ENCODE measurements at regions not wholly inside any gene's neighbourhood (a gene's known extent, or its start where the extent isn't known, plus 50 kb on each side); places are given as distances from the start of the nearest gene placed in this dataset.

- H3K4me2 ChIP-seq: no peak overlapping the region
- H3K79me2 ChIP-seq (ENCODE audit: low read depth): no peaks in the 10 kb centered on the region
- no peaks in the 10 kb centered on the region for H4K20me1 ChIP-seq (ENCODE audit: low read depth)
- DNase-seq (ENCODE audit: low spot score): no peak
- H3K36me3 Mint-ChIP-seq: no peaks in the 10 kb centered on the region
- no peak for TF ChIP-seq CTCF (IDR thresholded peaks at IDR 0.05)
- TF ChIP-seq EZH2 (IDR thresholded peaks at IDR 0.05): no peak
- TF ChIP-seq EZH2phosphoT487 (IDR thresholded peaks at IDR 0.05): no peak
- H2AFZ ChIP-seq (replicated peaks): no peak overlapping the region
- peaks cover 5% of the 10 kb centered on the region for H3K9me3 Mint-ChIP-seq
- H3K36me3 ChIP-seq: no peaks in the 10 kb centered on the region
- H3F3A ChIP-seq (ENCODE audit: low read depth): peaks cover 2% of the 10 kb centered on the region
- no peak overlapping the region for H3K4me3 Mint-ChIP-seq
- peaks cover 12% of the 10 kb centered on the region for H3K4me1 ChIP-seq
- no peak overlapping the region for H3K27ac ChIP-seq
- H3K27ac Mint-ChIP-seq: no peak overlapping the region
- H3K9me3 ChIP-seq (ENCODE audit: low read depth): no peaks in the 10 kb centered on the region
- no peaks in the 10 kb centered on the region for H3K27me3 ChIP-seq
- peaks cover 10% of the 10 kb centered on the region for H3K27me3 Mint-ChIP-seq (ENCODE audit: insufficient read depth, low read depth)
- no peak overlapping the region for H3K4me3 ChIP-seq
- peaks cover 24% of the 10 kb centered on the region for H3K4me1 Mint-ChIP-seq
- no peak overlapping the region for H3K9ac ChIP-seq
Measured at GRCh38 chr10:118978316-118978997, 51.1 kb upstream of the NANOS1 start.

GRCh38 chr10:118978998-118979350, 50.5 kb upstream of the NANOS1 start:
- H3K4me3 ChIP-seq: no peak overlapping the region

GRCh38 chr10:118979661-118980060, 49.9 kb upstream of the NANOS1 start:
- H3K4me1 ChIP-seq: peaks cover 15% of the 10 kb centered on the region
- Mint-ChIP-seq H3K27me3 (ENCODE audit: insufficient read depth, low read depth) (peaks cover 12% of the 10 kb centered on the region), H3K27ac (peak overlapping the region; percentile 53), H3K9me3 (peaks cover 3% of the 10 kb centered on the region), H3K4me1 (peaks cover 26% of the 10 kb centered on the region), H3K36me3 (no peaks in the 10 kb centered on the region), H3K4me3 (no peak overlapping the region)
- no peaks in the 10 kb centered on the region for H3K36me3 ChIP-seq
- TF ChIP-seq CTCF (IDR thresholded peaks at IDR 0.05) (no peak), EZH2phosphoT487 (IDR thresholded peaks at IDR 0.05) (no peak), EZH2 (IDR thresholded peaks at IDR 0.05) (no peak)
- no peak overlapping the region for H3K9ac ChIP-seq
- H3K4me2 ChIP-seq: no peak overlapping the region
- DNase-seq (ENCODE audit: low spot score): no peak
- peaks cover 2% of the 10 kb centered on the region for H3F3A ChIP-seq (ENCODE audit: low read depth)
- H3K79me2 ChIP-seq (ENCODE audit: low read depth): no peaks in the 10 kb centered on the region
- H2AFZ ChIP-seq (replicated peaks): no peak overlapping the region
- H3K27ac ChIP-seq: no peak overlapping the region
- no peaks in the 10 kb centered on the region for H3K27me3 ChIP-seq
- no peaks in the 10 kb centered on the region for H3K9me3 ChIP-seq (ENCODE audit: low read depth)
- no peaks in the 10 kb centered on the region for H4K20me1 ChIP-seq (ENCODE audit: low read depth)
- H3K4me3 ChIP-seq: no peak overlapping the region

More at GRCh38 chr10:118978998-118979350, 50.5 kb upstream of the NANOS1 start:
- Mint-ChIP-seq H3K36me3 (no peaks in the 10 kb centered on the region), H3K27ac (no peak overlapping the region), H3K27me3 (ENCODE audit: insufficient read depth, low read depth) (peaks cover 10% of the 10 kb centered on the region), H3K4me3 (no peak overlapping the region), H3K9me3 (peaks cover 2% of the 10 kb centered on the region), H3K4me1 (peaks cover 26% of the 10 kb centered on the region)
- Histone ChIP-seq H3K27ac (no peak overlapping the region), H3K9me3 (ENCODE audit: low read depth) (no peaks in the 10 kb centered on the region), H4K20me1 (ENCODE audit: low read depth) (no peaks in the 10 kb centered on the region), H3K4me1 (peaks cover 15% of the 10 kb centered on the region), H2AFZ (replicated peaks) (no peak overlapping the region), H3K79me2 (ENCODE audit: low read depth) (no peaks in the 10 kb centered on the region), H3K4me2 (no peak overlapping the region), H3K36me3 (no peaks in the 10 kb centered on the region), H3F3A (ENCODE audit: low read depth) (peaks cover 2% of the 10 kb centered on the region), H3K27me3 (no peaks in the 10 kb centered on the region), H3K9ac (no peak overlapping the region)
- DNase-seq (ENCODE audit: low spot score): no peak
- TF ChIP-seq EZH2phosphoT487 (IDR thresholded peaks at IDR 0.05) (no peak), CTCF (IDR thresholded peaks at IDR 0.05) (no peak), EZH2 (IDR thresholded peaks at IDR 0.05) (no peak)
